ENCODE measurements at regions not wholly inside any gene's neighbourhood (a gene's known extent, or its start where the extent isn't known, plus 50 kb on each side); places are given as distances from the start of the nearest gene placed in this dataset.

- TF ChIP-seq CTCF (IDR thresholded peaks at IDR 0.05) (no peak), POLR2A (IDR thresholded peaks at IDR 0.05) (no peak)
Observed at GRCh38 chr22:19659805-19660345, 54.4 kb upstream of the SEPTIN5 start.

All from thyroid gland (tissue), 4 donors.